T47D (cell line): ENCODE measurements at regions not wholly inside any gene's neighbourhood (a gene's known extent, or its start where the extent isn't known, plus 50 kb on each side); places are given as distances from the start of the nearest gene placed in this dataset.
"Not testable (repeated sequence)": the region's sequence is repeated elsewhere in the genome, so short reads cannot be mapped to it uniquely, and the experiment has no call there.

ENCODE experiments used
- DNase-seq, 2 experiments: peaks; one replicate each; pipeline versions ENCODE4 v3.0.0 to v3.0.0-alpha.2; 2011 to 2012; ENCODE audit warnings: low read depth in 1 of 2, low spot score in 1 of 2
- JUND ChIP-seq: IDR thresholded peaks from 2 replicates; pipeline ENCODE4 v1.6.1; 2012; ENCODE audit warnings: low read depth
- in situ Hi-C: cut with HindIII; loops from 2 replicates; pipeline ENCODE4 v1.10.0; 2016; ENCODE audit warnings: low sequenced_read_pairs, low pct_unique_long_range_greater_than_20kb

GRCh38 chr20:48329676-48330664 lies 497.8 kb downstream of the PREX1 start:
- DNase-seq: no peak
- in situ Hi-C loops: no loop called here

GRCh38 chr20:48329031-48329615 lies 498.7 kb downstream of the PREX1 start:
- no peak for DNase-seq
- in situ Hi-C loops: no loop called here
- TF ChIP-seq JUND: no peak

More at GRCh38 chr20:48329676-48330664, 497.8 kb downstream of the PREX1 start:
- TF ChIP-seq JUND: no peak

GRCh38 chr20:48327848-48328247 lies 500.0 kb downstream of the PREX1 start:
- DNase-seq, in situ Hi-C loops: not testable (repeated sequence)

GRCh38 chr20:48326868-48327267 lies 500.9 kb downstream of the PREX1 start:
- DNase-seq: no peak
- in situ Hi-C loops: no loop called here
- no peak for TF ChIP-seq JUND

GRCh38 chr20:48326434-48326691 lies 501.4 kb downstream of the PREX1 start:
- no peak for DNase-seq
- TF ChIP-seq JUND: no peak
- in situ Hi-C loops: no loop called here

GRCh38 chr20:48325656-48326433 lies 502.0 kb downstream of the PREX1 start:
- in situ Hi-C loops: no loop called here
- no peak for DNase-seq
- TF ChIP-seq JUND: no peak

- no peak for DNase-seq
- no peak for TF ChIP-seq JUND
- in situ Hi-C loops: no loop called here
Observed at GRCh38 chr20:48324744-48325143, 503.1 kb downstream of the PREX1 start.

- no peak for DNase-seq
- no peak for TF ChIP-seq JUND
- in situ Hi-C loops: no loop called here
Observed at GRCh38 chr20:48321271-48321670, 506.5 kb downstream of the PREX1 start.

GRCh38 chr20:48319943-48320584 lies 507.7 kb downstream of the PREX1 start:
- TF ChIP-seq JUND: no peak
- in situ Hi-C loops: no loop called here

GRCh38 chr20:48317578-48317977 lies 510.2 kb downstream of the PREX1 start:
- DNase-seq: no peak
- in situ Hi-C loops: no loop called here
- TF ChIP-seq JUND: no peak

More at GRCh38 chr20:48319943-48320584, 507.7 kb downstream of the PREX1 start:
- no peak for DNase-seq

GRCh38 chr20:48314925-48315592 lies 512.7 kb downstream of the PREX1 start:
- in situ Hi-C loops: no loop called here
- TF ChIP-seq JUND: no peak
- DNase-seq: no peak

GRCh38 chr20:48313324-48313723 lies 514.5 kb downstream of the PREX1 start:
- no peak for TF ChIP-seq JUND
- in situ Hi-C loops: no loop called here
- no peak for DNase-seq
